IPS-18a (cell line): ENCODE measurements at regions not wholly inside any gene's neighbourhood (a gene's known extent, or its start where the extent isn't known, plus 50 kb on each side); places are given as distances from the start of the nearest gene placed in this dataset.

Experiments
- H3K27ac ChIP-seq: one replicate; pipeline ENCODE4 v1.5.1; 2013; ENCODE audit warnings: low read length
- H3K27me3 ChIP-seq: one replicate; pipeline ENCODE4 v1.6.1; 2013; ENCODE audit warnings: mild to moderate bottlenecking, low read length; ENCODE audit not compliant: control insufficient read depth, insufficient read depth
- H3K36me3 ChIP-seq: one replicate; pipeline ENCODE4 v1.6.1; 2013; ENCODE audit warnings: low read depth, low read length; ENCODE audit not compliant: control insufficient read depth
- H3K4me1 ChIP-seq: one replicate; pipeline ENCODE4 v1.6.1; 2013; ENCODE audit warnings: low read depth, low read length; ENCODE audit not compliant: control insufficient read depth
- H3K4me3 ChIP-seq: one replicate; pipeline ENCODE4 v1.5.1; 2013; ENCODE audit warnings: low read length
- H3K9ac ChIP-seq: one replicate; pipeline ENCODE4 v1.6.1; 2013; ENCODE audit warnings: mild to moderate bottlenecking, low read length, moderate library complexity
- H3K9me3 ChIP-seq: one replicate; pipeline ENCODE4 v1.6.1; 2013; ENCODE audit warnings: low read depth, low read length; ENCODE audit not compliant: control insufficient read depth

DNA sequence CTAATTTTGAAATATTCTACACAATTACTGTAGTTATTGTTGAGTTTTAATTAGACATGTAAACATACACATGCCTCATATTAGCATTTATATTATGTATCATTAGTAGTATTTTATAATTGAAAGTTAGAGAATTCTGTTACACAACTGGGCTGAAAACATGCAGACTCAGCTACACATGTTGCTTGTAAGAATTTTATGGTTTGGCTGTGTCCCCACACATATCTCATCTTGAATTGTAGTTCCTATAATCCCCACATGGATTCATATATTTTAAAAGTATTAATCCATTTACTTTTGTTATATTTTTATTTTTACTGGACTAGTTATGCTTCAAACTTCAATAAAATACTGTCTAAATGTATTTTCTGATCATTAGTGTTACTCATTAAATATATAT lies 2075.3 kb upstream of the C9orf72 start:
- no peaks in the 10 kb centered on the region for H3K4me1 ChIP-seq
- H3K27me3 ChIP-seq = no peaks in the 10 kb centered on the region
- H3K4me3 ChIP-seq = no peak overlapping the region
- H3K27ac ChIP-seq = no peak overlapping the region
- H3K36me3 ChIP-seq = no peaks in the 10 kb centered on the region
- no peaks in the 10 kb centered on the region for H3K9me3 ChIP-seq
- H3K9ac ChIP-seq = no peak overlapping the region

DNA sequence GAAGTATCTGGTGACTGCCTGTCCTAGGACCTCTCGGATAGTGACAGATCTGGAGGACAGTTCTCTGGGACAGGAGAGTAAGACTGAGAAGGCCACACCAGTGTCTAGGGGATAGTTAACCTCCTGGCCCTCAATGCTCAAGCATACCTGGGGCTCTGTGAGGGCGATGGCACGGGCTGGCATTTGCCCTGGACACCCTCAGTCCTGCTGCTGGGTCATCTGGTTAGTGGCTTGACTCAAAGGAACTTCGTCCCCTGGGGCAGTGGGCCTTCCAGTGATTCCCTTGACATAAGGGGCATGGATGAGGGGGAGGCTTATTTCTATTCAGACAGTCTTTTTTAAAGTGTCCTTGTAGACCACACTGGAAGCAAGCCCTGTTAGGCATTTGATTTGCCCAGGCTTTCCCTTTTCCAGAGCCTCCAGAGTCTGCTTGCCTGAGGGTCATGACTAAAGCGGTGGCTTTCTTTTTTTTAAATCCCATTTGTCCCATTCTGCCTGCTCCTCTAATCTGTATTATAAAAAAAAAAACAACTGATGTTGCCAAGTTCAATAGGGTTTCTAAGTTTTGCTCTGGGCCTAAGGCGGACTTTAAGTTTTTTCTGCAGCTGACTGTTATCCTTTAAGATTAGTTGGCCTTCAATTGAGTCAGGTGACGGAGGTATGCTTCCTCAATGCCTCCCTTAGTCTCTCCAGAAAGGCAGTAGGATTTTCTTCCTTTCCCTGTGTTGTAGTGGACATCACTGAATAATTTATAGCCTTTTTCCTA lies 2083.5 kb upstream of the C9orf72 start:
- no peaks in the 10 kb centered on the region for H3K9me3 ChIP-seq
- no peaks in the 10 kb centered on the region for H3K27me3 ChIP-seq
- H3K9ac ChIP-seq = no peak overlapping the region
- no peaks in the 10 kb centered on the region for H3K4me1 ChIP-seq
- no peak overlapping the region for H3K4me3 ChIP-seq
- no peaks in the 10 kb centered on the region for H3K36me3 ChIP-seq
- H3K27ac ChIP-seq = no peak overlapping the region

DNA sequence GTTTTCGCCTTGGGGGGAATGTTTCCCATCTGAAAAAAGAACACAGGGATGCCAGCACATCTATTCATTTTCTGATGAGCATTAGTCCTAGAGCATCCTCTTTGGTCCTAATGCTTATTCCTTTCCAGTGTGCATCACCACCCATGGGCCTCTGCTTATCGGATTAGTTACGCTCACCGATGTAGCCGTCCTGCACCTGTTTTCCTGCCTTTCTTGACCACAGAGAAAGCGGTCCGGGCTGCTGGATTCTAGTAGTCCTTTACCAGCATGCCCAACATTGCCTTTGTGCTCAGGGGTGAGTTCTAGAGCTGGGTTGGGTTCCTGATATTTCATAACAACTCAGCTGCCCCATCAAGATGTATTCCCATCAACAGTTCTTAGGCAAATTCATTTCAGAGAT lies 2084.5 kb upstream of the C9orf72 start:
- H3K27me3 ChIP-seq = no peaks in the 10 kb centered on the region
- no peaks in the 10 kb centered on the region for H3K4me1 ChIP-seq
- no peaks in the 10 kb centered on the region for H3K9me3 ChIP-seq
- no peaks in the 10 kb centered on the region for H3K36me3 ChIP-seq
- H3K27ac ChIP-seq = no peak overlapping the region
- no peak overlapping the region for H3K4me3 ChIP-seq
- no peak overlapping the region for H3K9ac ChIP-seq

DNA sequence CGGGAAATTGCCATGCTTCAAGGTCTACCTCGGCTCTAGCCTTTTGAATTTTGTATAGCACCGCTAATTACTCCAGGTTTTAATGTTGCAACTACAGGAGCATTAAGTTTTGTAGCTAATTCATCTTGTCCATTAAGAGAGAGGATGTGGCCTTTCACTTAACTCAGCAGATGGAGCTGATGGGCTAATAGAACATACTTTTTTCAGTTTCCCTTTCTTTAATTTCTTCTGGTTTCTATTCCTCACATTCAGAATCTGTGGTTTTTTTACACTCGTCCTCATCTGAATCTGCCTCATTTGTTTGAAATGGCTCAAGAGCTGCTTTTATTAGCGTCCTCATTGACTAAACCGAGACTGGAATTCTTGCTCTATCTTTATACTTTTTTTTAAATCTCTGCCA lies 2085.7 kb upstream of the C9orf72 start:
- H3K4me1 ChIP-seq = no peaks in the 10 kb centered on the region
- no peaks in the 10 kb centered on the region for H3K27me3 ChIP-seq
- H3K4me3 ChIP-seq = no peak overlapping the region
- no peak overlapping the region for H3K27ac ChIP-seq
- no peaks in the 10 kb centered on the region for H3K36me3 ChIP-seq
- no peaks in the 10 kb centered on the region for H3K9me3 ChIP-seq
- no peak overlapping the region for H3K9ac ChIP-seq

DNA sequence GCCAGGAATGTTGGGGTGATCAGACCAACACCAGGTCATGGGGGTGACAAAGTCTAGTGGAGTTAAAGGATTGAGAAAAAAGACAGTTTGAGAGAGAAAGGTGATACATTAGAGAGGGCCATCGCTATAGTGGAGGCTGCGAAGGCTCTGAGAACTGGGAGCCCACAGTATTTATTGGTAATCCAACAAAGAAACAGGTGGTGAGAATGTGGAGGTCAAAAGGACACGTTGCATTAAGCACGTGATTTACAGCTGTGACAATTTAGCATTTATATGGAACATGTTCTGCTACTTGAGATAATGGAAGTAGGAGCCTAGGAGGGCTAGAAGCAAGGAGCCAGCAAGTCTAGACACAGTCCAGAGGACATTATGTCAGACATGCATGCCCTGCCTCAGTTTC lies 2086.5 kb upstream of the C9orf72 start:
- no peaks in the 10 kb centered on the region for H3K27me3 ChIP-seq

DNA sequence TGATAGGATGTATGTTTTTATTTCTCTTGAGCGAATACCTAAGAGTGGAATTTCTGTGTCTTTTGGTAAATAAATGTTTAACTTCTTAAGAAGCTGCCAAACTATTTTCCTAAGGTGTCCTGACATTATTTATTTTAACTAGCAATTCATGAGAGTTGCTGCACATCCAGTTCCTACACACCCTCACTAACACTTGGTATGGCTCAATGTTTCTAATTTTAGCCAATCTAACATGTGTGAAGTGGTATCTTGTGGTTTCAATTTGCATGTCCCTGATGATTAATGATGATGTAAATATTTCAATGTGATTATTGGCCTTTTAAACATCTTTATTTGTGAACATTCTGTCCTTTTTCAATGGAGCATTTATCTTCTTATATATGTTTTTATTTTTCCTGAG lies 2095.5 kb upstream of the C9orf72 start:
- Histone ChIP-seq H3K27ac (no peak overlapping the region), H3K9ac (no peak overlapping the region), H3K36me3 (no peaks in the 10 kb centered on the region), H3K4me3 (no peak overlapping the region), H3K4me1 (no peaks in the 10 kb centered on the region), H3K9me3 (no peaks in the 10 kb centered on the region), H3K27me3 (no peaks in the 10 kb centered on the region)

More for the DNA sequence above, 2086.5 kb upstream of the C9orf72 start:
- Histone ChIP-seq H3K36me3 (no peaks in the 10 kb centered on the region), H3K4me3 (no peak overlapping the region), H3K27ac (no peak overlapping the region), H3K9me3 (no peaks in the 10 kb centered on the region), H3K9ac (no peak overlapping the region), H3K4me1 (no peaks in the 10 kb centered on the region)

DNA sequence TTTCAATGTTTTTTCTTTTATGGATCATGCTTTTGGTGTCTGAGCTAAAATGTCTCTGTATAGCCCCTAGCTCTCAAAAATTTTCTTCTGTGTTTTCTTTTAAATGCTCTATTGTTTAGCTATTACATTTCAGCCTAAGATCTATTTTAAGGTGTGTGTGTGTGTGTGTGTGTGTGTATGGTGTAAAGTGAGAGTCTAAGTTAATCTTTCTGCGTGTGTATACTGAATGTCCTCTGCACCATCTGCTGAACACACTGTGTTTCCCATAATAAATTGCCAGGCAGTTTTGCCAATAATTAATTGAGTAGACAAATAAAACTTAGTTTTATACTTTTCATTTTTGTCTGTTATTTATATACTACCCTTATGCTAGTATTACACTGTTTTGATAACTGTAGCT lies 2096.3 kb upstream of the C9orf72 start:
- H3K4me1 ChIP-seq = no peaks in the 10 kb centered on the region
- no peak overlapping the region for H3K9ac ChIP-seq
- no peaks in the 10 kb centered on the region for H3K27me3 ChIP-seq
- no peaks in the 10 kb centered on the region for H3K36me3 ChIP-seq
- no peak overlapping the region for H3K4me3 ChIP-seq
- H3K27ac ChIP-seq = no peak overlapping the region
- no peaks in the 10 kb centered on the region for H3K9me3 ChIP-seq

DNA sequence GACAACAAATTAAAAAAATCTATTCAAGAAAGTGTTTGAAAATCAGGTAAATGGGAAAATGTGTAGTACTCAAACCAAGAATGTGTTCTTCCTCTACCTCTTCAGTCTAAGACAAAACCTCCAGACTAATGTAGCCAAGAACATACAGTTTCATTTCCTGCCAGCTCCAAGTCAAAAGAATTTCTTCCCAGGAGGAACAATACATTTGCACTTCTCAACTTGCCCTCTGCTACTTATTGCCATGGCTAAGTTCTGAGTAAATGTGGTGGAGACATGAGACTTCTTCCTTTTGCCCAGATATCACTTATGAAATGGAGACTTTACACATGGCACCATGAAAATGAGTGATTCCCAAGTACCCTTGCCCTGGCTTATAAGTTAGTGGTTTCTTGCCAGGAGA lies 2112.2 kb upstream of the C9orf72 start:
- no peak overlapping the region for H3K9ac ChIP-seq
- no peaks in the 10 kb centered on the region for H3K27me3 ChIP-seq
- H3K4me3 ChIP-seq = no peak overlapping the region
- no peak overlapping the region for H3K27ac ChIP-seq
- H3K9me3 ChIP-seq = no peaks in the 10 kb centered on the region
- H3K36me3 ChIP-seq = no peaks in the 10 kb centered on the region
- H3K4me1 ChIP-seq = no peaks in the 10 kb centered on the region

DNA sequence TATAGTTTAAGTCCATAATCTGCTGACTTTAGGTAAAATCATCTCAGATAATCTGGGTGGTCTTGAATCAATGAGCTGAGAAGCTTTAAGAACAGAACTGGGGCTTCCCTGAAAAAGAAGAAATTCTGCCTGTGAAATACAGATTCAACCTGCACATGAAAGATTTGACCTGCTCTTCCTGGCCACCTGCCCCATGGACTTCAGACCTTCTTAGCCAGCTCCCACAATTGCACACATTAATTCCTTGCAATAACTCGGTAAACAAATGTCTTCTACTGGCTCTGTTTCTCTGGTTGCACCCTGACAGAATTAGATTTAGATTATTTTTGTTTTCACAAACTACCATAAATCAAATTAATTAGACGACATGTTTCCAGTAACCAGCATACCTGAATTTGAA lies 2117.9 kb upstream of the C9orf72 start:
- Histone ChIP-seq H3K27me3 (no peaks in the 10 kb centered on the region), H3K36me3 (no peaks in the 10 kb centered on the region), H3K4me3 (no peak overlapping the region), H3K27ac (no peak overlapping the region), H3K9me3 (no peaks in the 10 kb centered on the region), H3K9ac (no peak overlapping the region), H3K4me1 (no peaks in the 10 kb centered on the region)

DNA sequence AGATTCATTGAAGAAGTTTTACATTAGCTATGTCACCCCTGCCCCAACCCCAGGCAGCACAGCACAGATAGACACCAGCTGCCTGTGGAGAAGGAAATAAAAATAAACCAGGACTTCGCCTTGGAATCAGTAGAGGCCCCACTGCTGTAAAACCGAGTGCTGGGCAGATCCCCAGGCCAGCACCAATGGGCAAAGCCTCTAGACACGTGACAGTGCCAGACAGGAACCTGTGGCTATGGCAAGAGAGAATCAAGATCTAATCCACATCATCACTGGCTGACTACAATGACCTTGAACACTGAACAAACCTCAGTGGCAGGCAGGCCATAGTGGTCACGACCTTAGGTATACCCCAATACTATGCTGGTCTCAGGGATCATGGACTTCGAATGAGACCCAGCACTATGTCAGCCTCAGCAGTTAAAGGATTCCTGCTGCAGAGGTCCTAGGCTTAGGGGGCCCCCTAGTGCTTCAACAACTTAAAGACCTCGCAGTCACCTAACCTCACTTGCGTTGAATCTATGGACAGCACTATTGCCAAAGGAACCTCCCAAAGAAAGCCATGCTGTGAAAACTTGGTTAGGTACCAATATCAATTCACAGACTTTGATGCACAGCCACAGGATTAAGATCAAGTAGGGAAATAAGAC lies 2118.6 kb upstream of the C9orf72 start:
- Histone ChIP-seq H3K36me3 (no peaks in the 10 kb centered on the region), H3K9ac (no peak overlapping the region), H3K27me3 (no peaks in the 10 kb centered on the region), H3K4me1 (no peaks in the 10 kb centered on the region), H3K27ac (no peak overlapping the region), H3K9me3 (no peaks in the 10 kb centered on the region), H3K4me3 (no peak overlapping the region)

DNA sequence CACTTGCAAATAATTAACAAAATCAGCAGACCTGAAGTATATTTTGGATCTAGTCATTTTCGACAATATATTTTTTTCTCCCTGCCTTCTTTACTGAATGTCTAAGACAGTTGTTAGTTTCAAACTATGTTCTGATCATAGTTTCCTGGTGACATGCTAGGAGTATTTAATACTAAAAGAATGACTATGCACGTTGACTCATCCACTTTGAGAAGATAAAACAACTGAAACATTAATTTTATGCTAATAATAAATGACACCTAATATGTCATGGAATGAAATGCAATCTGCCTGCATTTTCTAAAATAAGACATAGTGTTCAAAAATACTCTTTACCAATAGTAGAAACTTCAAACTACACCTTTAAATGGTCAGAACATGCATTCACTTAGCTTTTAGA lies 2123.7 kb upstream of the C9orf72 start:
- Histone ChIP-seq H3K27ac (no peak overlapping the region), H3K27me3 (no peaks in the 10 kb centered on the region), H3K36me3 (no peaks in the 10 kb centered on the region), H3K9me3 (no peaks in the 10 kb centered on the region), H3K9ac (no peak overlapping the region), H3K4me1 (no peaks in the 10 kb centered on the region), H3K4me3 (no peak overlapping the region)

DNA sequence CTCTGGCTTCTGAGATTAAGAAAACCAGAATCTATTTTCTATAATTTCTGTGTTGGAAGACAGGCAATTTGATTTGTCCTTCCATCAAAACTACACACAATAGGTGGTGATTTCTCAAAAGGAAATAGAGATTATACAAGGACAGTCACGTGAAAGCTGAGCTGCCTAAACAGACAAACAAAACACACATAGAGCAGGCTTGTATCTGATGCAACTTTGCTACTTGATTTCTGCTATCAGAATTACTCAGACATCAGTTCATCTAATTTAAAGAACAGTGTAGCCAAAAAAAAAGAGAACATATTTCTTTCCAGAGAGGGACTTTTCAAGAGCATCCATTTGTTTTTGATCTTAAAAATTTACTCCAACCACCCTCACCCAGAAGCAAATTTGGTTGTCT lies 2128.3 kb upstream of the C9orf72 start:
- Histone ChIP-seq H3K36me3 (no peaks in the 10 kb centered on the region), H3K27ac (no peak overlapping the region), H3K4me1 (no peaks in the 10 kb centered on the region), H3K9ac (no peak overlapping the region), H3K4me3 (no peak overlapping the region), H3K9me3 (no peaks in the 10 kb centered on the region), H3K27me3 (no peaks in the 10 kb centered on the region)
